ACC112 (cell line): ENCODE measurements at regions not wholly inside any gene's neighbourhood (a gene's known extent, or its start where the extent isn't known, plus 50 kb on each side); places are given as distances from the start of the nearest gene placed in this dataset.

Source experiments
- H2AFZ ChIP-seq: fragments of 200-600 bp; sonication (generic); one replicate; pipeline ENCODE4 v1.6.0; 2017; ENCODE audit warnings: antibody characterized with exemption, low read length; ENCODE audit not compliant: unreplicated experiment
- H3K27ac ChIP-seq: fragments of 200-600 bp; sonication (generic); 2 replicates; pipeline ENCODE4 v1.5.1; 2014; ENCODE audit warnings: low read depth, mild to moderate bottlenecking, antibody characterized with exemption, low read length, moderate library complexity
- H3K27me3 ChIP-seq: fragments of 200-600 bp; sonication (generic); 2 replicates; pipeline ENCODE4 v1.6.1; 2014; ENCODE audit warnings: mild to moderate bottlenecking, antibody characterized with exemption, low read length, moderate library complexity, mixed read lengths; ENCODE audit not compliant: insufficient read depth
- H3K36me3 ChIP-seq: fragments of 200-600 bp; sonication (generic); 2 replicates; pipeline ENCODE4 v1.6.1; 2016; ENCODE audit warnings: mild to moderate bottlenecking, antibody characterized with exemption, low read length, moderate library complexity, mixed read lengths; ENCODE audit not compliant: insufficient read depth
- H3K4me1 ChIP-seq: fragments of 200-600 bp; sonication (generic); one replicate; pipeline ENCODE4 v1.6.1; 2016; ENCODE audit warnings: low read length, mixed read lengths; ENCODE audit not compliant: insufficient read depth, unreplicated experiment, control insufficient read depth
- H3K4me3 ChIP-seq: fragments of 200-600 bp; sonication (generic); 2 replicates; pipeline ENCODE4 v1.5.1; 2014; ENCODE audit warnings: mild to moderate bottlenecking, low read depth, low read length
- H3K79me2 ChIP-seq: fragments of 200-600 bp; sonication (generic); one replicate; pipeline ENCODE4 v1.6.0; 2016; ENCODE audit warnings: low read length; ENCODE audit not compliant: control insufficient read depth, unreplicated experiment, insufficient read depth

- Histone ChIP-seq H2AFZ (no peak overlapping the region), H3K36me3 (no peaks in the 10 kb centered on the region), H3K4me3 (no peak overlapping the region), H3K79me2 (no peaks in the 10 kb centered on the region), H3K4me1 (no peaks in the 10 kb centered on the region), H3K27me3 (no peaks in the 10 kb centered on the region), H3K27ac (no peak overlapping the region)
Measured at GRCh38 chr5:14019768-14020290, 75.3 kb upstream of the DNAH5 start.

GRCh38 chr5:14017904-14018303, 73.4 kb upstream of the DNAH5 start:
- Histone ChIP-seq H3K36me3 (no peaks in the 10 kb centered on the region), H2AFZ (no peak overlapping the region)

DNA sequence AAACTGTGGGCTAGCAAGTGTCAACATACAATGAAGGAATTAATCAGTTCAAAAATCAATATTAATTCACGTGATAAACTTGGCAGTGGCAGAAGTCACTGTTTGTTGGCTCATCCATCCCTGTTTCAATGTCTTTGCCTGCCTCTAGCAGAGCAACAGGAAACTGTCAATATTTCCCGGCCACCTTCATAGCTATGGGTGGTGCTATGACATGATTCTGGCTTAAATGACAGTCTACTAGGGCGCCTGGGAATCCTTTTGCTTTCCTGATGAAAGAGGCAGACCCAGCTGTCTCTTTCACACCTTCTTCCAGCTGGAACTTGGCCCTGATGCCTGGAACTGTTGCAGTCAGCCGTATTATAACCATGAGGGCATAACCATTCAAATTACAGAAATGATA, 72.1 kb upstream of the DNAH5 start:
- no peak overlapping the region for H2AFZ ChIP-seq
- H3K4me3 ChIP-seq = no peak overlapping the region
- H3K79me2 ChIP-seq = no peaks in the 10 kb centered on the region
- H3K27ac ChIP-seq = no peak overlapping the region
- H3K27me3 ChIP-seq = no peaks in the 10 kb centered on the region
- H3K36me3 ChIP-seq = no peaks in the 10 kb centered on the region
- peaks cover 7% of the 10 kb centered on the region for H3K4me1 ChIP-seq

More at GRCh38 chr5:14017904-14018303, 73.4 kb upstream of the DNAH5 start:
- Histone ChIP-seq H3K27me3 (no peaks in the 10 kb centered on the region), H3K4me3 (no peak overlapping the region), H3K4me1 (no peaks in the 10 kb centered on the region), H3K79me2 (no peaks in the 10 kb centered on the region), H3K27ac (no peak overlapping the region)

DNA sequence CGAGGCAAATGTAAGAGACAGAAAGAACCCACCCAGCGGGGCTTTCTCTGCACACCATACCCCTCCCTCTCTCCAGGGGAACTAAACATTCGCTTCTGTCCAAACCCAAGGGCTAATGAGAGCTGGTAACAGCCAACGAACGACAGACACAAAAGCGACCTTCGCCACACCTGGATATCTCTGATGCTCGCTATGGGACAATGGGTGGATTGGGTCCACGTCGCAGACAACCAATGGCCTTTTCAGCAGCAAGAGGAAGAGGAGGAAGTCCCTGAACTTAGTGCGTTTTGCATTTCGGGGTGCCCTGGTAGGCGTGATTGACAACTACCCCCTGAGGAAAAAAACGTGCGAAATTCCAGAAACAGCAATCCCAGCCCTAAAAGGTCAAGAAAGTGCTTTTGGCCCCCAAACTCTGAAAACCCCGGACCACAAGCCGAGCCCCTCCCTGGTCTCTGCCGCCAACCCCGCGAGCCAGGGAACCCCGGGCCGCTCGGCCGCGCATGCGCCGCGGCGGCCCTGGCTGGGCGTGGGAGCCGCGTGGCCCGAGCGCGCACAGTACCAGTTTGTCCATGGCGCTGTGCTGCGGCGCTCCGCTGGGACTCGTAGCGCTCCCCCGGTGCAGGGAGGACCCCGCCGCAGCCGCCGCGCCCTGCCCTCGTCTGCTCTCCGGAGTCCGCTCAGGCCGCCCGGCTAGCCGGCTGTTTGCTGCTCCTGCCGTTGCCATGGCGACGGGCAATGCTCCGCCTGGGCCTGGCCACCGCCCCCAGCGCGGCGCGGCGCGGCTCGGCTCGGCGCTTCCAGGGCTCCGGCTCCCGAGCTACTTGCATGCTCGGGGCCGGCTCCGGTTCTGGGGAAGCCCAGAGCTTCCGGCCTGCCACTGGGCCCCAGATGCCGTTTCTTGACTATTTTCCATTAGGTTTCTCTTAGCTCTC, 66.9 kb upstream of the DNAH5 start:
- Histone ChIP-seq H2AFZ (peak overlapping the region; percentile 91), H3K79me2 (no peaks in the 10 kb centered on the region), H3K4me3 (peak overlapping the region; percentile 79), H3K27me3 (no peaks in the 10 kb centered on the region), H3K36me3 (no peaks in the 10 kb centered on the region), H3K4me1 (peaks cover 13% of the 10 kb centered on the region), H3K27ac (peak overlapping the region; percentile 87)

GRCh38 chr5:14009575-14009974, 65.1 kb upstream of the DNAH5 start:
- Histone ChIP-seq H2AFZ (no peak overlapping the region), H3K36me3 (no peaks in the 10 kb centered on the region), H3K27me3 (no peaks in the 10 kb centered on the region), H3K27ac (no peak overlapping the region), H3K4me3 (no peak overlapping the region), H3K4me1 (peaks cover 13% of the 10 kb centered on the region), H3K79me2 (no peaks in the 10 kb centered on the region)

DNA sequence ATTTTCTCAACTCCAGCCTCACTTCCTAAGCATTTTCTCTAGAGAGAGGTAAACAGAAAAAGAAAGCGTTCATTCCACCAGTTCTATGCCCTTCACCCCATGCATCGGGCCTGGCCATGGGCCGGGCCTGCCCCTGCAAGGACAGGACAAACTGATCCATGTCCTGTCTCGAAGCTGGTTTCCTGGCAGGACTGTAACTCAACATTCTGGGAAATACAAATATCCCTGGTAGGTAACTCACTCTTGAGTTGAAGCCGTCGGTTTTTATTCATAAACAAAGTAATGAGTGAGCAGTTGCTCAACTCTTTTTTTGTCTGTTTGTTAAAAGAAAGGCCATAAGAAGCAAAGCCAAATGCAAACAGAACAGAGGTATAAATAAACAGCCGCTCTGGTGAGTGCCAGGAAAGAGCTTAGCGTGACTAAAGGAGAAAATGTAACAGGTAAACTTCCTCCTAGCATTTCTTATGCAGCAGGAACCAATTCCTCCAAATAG, 64.4 kb upstream of the DNAH5 start:
- no peaks in the 10 kb centered on the region for H3K79me2 ChIP-seq
- H3K36me3 ChIP-seq = no peaks in the 10 kb centered on the region
- H3K4me3 ChIP-seq = no peak overlapping the region
- H3K27me3 ChIP-seq = no peaks in the 10 kb centered on the region
- H2AFZ ChIP-seq = no peak overlapping the region
- no peak overlapping the region for H3K27ac ChIP-seq
- peaks cover 13% of the 10 kb centered on the region for H3K4me1 ChIP-seq

DNA sequence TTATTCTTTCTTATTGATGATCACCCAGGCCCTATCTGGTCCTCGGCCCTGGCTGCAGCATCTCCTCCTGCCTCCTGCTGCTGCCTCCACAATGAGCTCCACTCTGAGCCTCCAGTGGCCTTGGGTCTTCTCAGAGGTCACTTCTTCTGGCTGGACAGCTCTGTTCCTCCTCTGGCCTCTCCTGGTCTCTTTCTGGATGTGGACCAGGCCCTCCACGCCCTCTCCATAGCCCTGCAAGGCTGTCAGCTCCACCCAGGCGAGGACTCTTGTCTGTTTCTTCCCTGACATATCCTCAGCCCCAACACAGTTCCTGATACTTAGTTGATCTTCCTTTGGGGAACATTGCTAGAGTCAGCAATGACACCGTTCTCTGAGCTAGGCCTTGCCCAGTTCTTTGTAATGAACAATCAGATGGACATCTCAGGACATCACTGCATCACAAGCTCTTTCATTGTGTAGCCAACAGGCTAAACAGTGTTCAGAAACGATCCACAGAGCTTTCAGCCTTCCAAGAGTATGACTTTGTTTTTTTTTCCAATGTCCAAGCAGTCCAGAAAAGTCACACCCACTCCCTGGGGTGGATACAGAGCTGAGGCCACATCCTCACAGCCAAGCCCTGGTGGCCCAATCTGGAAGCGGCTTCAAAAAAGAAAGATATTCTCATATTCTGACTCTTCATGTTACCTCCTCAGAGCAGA, 62.5 kb upstream of the DNAH5 start:
- Histone ChIP-seq H2AFZ (no peak overlapping the region), H3K4me1 (peaks cover 7% of the 10 kb centered on the region), H3K79me2 (no peaks in the 10 kb centered on the region), H3K4me3 (no peak overlapping the region), H3K36me3 (no peaks in the 10 kb centered on the region), H3K27me3 (no peaks in the 10 kb centered on the region), H3K27ac (no peak overlapping the region)

DNA sequence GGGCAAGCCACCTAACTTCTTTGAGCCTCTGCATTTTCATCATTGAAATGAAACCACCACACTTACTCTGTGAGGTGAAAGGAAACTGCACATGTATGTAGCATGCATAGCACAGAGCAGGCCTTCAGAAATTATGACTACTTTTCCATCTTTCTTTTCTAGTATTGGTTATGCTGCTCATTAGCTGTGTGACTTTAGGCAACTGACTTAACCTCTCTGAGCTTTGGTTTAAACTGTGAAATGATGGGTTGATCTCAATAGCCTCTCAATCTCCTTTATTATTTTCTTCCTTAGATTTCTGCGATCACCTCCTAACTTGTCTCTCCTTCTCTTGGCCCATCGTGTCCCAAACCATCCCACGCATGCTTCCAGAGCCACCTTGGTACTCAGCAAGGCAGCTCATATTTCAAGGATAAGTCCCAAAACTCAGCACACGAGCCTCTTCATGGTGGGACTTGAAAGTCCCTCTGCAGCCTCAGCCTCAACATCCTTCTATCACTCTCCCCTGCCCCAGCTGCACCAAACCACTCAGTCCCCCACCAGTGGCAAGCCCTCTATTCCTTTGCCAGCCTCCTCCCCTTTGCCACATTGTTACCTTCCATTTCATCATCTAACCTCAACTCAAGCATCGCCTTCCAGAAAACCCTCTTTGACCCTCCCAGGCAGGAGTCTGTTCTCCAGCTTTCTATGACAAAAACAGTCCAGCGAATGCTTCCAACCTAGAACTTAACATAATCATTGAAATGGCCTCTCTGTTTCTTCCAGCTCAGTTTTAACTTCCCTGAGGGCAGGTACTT, 60.3 kb upstream of the DNAH5 start:
- H3K27ac ChIP-seq = no peak overlapping the region

DNA sequence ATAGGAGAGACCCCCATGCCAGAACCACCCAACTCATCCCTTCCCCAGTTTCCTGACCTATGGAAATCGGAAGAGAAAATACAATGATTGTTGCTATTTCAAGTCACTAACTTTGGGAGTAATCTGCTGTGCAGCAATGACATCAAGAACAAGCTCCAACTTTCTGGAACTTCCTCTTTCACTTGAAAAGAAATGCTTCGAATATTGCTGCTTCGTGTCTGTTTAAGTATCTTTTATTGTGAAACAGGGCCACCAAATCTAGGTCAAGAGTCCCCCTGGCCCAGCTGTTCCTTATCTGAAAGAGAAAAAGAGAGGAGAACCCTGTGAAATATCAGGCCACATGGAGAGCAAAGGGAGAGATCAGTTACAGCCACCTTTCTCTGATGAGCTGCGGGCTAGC, 59.4 kb upstream of the DNAH5 start:
- H3K4me3 ChIP-seq = no peak overlapping the region
- no peaks in the 10 kb centered on the region for H3K79me2 ChIP-seq
- H3K36me3 ChIP-seq = no peaks in the 10 kb centered on the region
- no peak overlapping the region for H3K27ac ChIP-seq
- H3K4me1 ChIP-seq = peaks cover 6% of the 10 kb centered on the region
- no peaks in the 10 kb centered on the region for H3K27me3 ChIP-seq
- H2AFZ ChIP-seq = no peak overlapping the region

More for the DNA sequence above, 60.3 kb upstream of the DNAH5 start:
- H2AFZ ChIP-seq = no peak overlapping the region
- no peaks in the 10 kb centered on the region for H3K79me2 ChIP-seq
- peaks cover 6% of the 10 kb centered on the region for H3K4me1 ChIP-seq
- H3K36me3 ChIP-seq = no peaks in the 10 kb centered on the region
- H3K4me3 ChIP-seq = no peak overlapping the region
- no peaks in the 10 kb centered on the region for H3K27me3 ChIP-seq

- Histone ChIP-seq H3K27me3 (no peaks in the 10 kb centered on the region), H2AFZ (no peak overlapping the region)
Measured at GRCh38 chr5:14003513-14003912, 59.0 kb upstream of the DNAH5 start.

More at GRCh38 chr5:14003513-14003912, 59.0 kb upstream of the DNAH5 start:
- Histone ChIP-seq H3K27ac (no peak overlapping the region), H3K4me1 (peaks cover 6% of the 10 kb centered on the region), H3K36me3 (no peaks in the 10 kb centered on the region), H3K79me2 (no peaks in the 10 kb centered on the region), H3K4me3 (no peak overlapping the region)
